Activated CD8-positive, alpha-beta memory T cell treated with anti-CD3 and anti-CD28 coated beads for 36 hours (primary cell): ENCODE measurements at regions not wholly inside any gene's neighbourhood (a gene's known extent, or its start where the extent isn't known, plus 50 kb on each side); places are given as distances from the start of the nearest gene placed in this dataset.

ENCODE experiments used
- CTCF ChIA-PET: fragments of 350-600 bp; sonication (Branson Sonifier 250); formaldehyde crosslinking; loops from one replicate; lab custom pipeline; 2021; ENCODE audit warnings: antibody characterized with exemption; lab: Charles Lee
- POLR2A ChIA-PET: fragments of 350-600 bp; sonication (Branson Sonifier 250); formaldehyde crosslinking; loops from one replicate; lab custom pipeline; 2021; ENCODE audit warnings: antibody characterized with exemption; lab: Charles Lee

DNA sequence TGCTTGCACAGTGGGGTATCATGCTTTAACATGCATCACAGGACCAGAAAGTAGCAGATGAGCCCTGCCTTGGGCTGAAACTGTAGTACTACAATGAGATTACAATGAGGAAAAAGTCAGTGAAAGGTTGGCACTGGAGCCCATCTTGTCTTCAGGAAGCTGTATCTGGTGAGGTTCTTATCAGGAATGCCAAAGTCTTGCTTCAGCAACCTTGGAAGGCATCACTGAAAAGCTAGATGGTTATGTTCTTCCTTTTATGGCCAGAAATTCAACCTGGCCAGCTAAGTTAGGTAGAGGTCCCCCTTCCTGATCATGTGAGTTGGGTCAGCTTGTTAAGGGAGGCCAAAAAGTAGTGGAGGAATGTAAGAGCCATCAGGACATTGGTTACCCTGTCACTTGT lies 254.0 kb upstream of the FAT3 start:
- ChIA-PET POLR2A (no interaction called here), CTCF (no interaction called here)

DNA sequence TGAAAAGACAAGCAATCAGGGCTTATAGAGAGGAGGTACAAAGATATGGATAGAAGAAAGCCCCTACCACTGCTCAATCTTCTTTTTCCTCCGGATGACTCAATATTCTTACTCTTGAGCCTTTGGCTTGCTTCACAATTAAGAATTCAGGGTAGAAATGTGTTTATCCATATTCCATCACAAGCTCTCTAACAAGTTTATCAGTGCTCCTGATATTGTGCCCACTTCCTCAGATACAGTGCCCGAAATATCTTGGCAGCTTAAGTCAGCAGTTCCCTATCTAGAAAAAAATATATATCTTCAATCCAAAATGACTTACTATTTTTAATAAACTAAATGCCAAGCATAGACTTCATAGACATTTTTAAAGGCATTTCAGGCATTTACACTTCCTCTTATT lies 255.1 kb upstream of the FAT3 start:
- POLR2A ChIA-PET: no interaction called here
- CTCF ChIA-PET: no interaction called here

DNA sequence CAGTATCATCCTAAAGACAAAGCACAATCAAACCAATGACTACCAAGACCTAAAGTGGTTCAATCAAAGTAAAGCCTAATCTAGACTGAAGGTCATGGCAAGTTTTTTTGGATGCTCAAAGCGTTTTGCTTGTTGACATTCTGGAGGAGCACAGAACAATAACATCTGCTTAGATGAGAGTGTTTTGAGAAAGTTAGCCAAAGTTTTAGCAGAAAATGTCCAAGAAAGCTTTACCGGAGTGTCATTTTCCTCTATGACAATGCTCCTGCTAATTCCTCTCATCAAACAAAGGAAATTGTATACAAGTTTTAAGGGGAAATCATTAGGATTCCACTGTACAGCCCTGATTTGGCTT lies 256.9 kb upstream of the FAT3 start:
- CTCF ChIA-PET: interaction anchor here (0.6 kb wide), 1 partner anchor 25 kb away, joined by 3 read pairs; no protein-coding TSS in a partner anchor
- POLR2A ChIA-PET: no interaction called here

DNA sequence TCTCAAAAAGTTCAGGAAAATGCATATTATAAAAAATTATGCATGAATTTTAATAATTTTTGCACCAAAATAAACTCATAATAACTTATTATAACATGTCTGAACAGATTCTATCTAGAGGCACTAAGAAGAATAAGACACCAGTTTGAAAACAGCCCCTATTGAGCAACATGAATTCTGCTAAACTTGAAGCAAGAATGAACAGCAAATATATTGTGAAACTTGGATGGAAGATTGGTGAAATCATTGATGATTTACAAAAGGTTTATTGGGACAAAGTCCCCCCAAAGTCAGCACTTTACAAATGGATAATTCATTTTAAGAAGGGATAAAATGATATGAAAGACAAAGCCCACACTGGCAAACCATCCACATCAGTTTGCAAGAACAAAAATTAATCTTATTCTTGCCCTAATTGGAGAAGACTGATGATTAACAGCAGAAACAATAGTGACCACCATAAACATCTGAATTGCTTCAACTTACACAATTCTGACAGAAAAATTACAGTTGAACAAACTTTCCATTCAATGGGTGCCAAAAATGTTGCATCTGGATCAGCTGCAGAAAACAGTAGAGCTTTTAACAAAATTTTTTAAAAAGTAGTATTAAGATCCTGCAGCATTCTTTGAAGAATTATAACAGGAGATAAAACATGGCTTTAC lies 257.5 kb upstream of the FAT3 start:
- ChIA-PET POLR2A (no interaction called here), CTCF (interaction anchor here (0.6 kb wide), 1 partner anchor 24 kb away, joined by 3 read pairs; no protein-coding TSS in a partner anchor)

DNA sequence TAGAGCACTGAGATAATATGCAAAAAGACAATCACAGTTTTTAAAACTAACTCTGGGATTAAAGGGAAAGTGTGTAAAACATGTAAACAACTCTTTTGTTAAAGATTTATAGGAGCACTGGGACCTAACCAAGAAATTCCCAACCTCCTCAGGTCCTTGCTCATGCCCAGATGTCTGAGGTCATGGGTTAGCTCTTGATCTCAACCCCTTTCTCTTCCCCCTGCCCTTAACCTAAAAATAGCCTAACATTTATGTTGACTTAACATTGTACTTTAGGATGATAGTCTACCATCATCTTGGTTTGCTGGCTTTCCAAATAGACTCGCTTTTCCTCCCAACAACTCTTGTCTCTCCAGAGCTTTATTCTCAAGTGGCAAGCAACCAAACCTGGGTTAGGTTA lies 258.2 kb upstream of the FAT3 start:
- POLR2A ChIA-PET: no interaction called here

DNA sequence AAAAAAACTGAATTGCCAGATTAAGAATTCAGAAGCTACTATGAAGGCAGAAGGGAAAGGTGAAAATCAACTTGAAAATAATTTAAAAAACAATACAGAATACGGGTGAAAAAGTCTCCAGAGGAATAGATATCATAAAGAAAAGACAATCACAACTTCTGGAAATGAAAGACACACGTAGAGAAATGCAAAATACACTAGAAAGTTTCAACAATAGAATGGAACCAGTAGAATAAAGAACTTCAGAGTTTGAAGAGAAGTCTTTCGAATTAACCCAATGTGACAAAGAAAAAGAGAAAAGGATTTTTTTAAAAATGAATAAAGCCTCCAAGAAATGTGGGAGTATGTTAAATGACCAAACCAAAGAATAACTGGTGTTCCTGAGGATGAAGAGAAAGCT lies 263.8 kb upstream of the FAT3 start:
- CTCF ChIA-PET: no interaction called here
- POLR2A ChIA-PET: no interaction called here

More for the DNA sequence above, 258.2 kb upstream of the FAT3 start:
- CTCF ChIA-PET: no interaction called here

DNA sequence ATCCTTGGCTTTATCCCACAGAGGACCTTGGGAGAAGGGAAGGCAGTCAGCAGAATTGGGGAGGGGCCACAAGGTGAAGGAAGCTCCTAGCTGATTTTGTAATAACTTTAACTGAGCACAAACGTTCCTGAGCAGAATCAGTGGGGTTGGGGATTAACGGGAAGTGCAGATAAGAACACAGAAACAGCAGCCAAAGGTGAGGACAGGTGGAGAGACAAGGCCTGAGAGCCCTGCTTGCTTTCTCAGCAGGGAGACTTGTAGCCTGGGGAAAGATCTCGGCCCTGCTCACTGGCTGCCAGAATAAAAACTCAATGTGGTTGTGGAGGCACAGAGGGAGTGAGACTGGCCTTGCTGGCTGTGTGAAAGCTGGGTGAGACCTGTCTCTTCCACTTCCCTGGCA lies 265.2 kb upstream of the FAT3 start:
- CTCF ChIA-PET: no interaction called here
- POLR2A ChIA-PET: no interaction called here

DNA sequence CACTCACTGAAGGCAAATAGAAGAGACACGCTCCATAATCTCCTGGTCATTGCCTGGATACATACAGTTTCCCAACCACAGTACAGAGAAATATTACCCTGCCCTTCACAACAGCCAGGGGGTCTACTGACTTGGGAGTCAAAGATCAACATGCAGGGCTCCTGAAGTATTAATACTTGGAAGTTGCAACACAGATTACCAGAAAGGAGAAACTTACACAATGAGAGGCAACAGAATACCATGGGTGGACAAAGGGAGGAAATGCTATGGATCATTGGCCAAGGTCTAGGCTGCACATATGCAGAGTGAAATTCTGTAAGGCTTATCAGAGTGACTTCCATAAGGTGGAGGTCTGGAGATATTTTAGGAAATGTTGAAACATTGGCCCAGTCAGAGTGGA lies 267.9 kb upstream of the FAT3 start:
- ChIA-PET CTCF (no interaction called here), POLR2A (no interaction called here)

DNA sequence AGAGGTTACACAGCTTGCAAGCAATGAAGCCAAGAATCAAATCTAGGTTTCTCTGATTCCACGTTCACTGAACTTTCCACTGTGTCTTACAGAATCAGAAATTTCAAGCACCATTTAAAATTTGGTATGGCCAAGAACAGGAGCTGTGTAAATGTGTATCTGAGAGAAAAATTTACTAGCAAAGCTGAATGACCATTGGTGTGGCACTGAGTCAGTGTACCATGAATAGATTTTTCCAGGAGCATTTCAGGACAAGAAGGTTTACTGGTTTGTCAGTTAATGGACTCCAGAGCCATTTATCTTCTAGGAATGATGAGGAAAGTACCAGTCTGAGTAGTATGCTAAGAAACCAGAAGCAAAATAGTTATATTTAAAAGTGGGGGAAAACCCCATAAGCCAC lies 269.4 kb upstream of the FAT3 start:
- POLR2A ChIA-PET: no interaction called here
- CTCF ChIA-PET: no interaction called here

DNA sequence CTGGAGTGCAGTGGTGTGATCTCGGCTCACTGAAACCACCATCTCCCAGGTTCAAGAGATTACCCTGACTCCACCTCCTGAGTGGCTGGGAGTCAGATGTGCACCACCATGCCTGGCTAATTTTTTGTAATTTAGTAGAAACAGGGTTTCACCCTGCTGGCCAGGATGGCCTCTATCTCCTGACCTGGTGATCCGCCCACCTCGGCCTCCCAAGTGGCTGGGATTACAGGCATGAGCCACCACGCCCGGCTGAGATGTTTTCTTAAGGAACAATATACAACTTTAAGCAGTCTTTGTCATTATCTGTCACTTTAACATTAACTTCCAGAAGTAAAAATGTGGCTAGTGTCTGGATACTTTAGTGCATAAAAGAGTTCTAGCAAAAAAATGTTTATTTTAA lies 272.6 kb upstream of the FAT3 start:
- ChIA-PET CTCF (interaction anchor here (0.7 kb wide), 1 partner anchor 131 kb away, joined by 3 read pairs; no protein-coding TSS in a partner anchor), POLR2A (no interaction called here)

DNA sequence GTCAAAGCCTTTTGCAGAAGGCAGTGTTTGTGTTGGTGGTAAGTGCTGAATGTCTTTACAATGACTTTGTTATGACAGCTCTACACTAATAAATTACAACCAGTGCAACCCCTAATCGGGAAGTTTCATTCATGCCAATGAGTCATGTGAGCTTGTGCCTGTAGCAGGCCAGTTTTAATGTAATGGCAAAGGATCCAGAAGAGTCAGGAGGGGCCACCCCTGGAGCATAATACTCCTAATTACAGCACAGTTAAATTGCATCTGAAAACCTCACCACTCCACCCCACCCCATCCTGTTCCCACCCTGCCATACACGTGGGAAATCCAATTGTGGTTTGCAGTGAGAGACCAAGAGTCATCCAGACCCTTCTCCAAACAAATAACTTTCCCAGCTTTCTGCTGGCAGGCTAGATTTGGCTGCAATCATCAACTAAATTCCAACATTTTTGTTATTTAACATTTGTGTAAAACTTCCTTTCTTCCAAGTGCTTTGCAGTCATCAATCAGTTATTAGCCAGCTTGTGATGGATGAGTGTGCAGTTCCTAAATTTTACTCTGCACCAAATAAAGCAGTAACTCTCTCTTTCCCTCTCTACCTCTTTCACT lies 277.3 kb upstream of the FAT3 start:
- POLR2A ChIA-PET: no interaction called here
- CTCF ChIA-PET: no interaction called here

DNA sequence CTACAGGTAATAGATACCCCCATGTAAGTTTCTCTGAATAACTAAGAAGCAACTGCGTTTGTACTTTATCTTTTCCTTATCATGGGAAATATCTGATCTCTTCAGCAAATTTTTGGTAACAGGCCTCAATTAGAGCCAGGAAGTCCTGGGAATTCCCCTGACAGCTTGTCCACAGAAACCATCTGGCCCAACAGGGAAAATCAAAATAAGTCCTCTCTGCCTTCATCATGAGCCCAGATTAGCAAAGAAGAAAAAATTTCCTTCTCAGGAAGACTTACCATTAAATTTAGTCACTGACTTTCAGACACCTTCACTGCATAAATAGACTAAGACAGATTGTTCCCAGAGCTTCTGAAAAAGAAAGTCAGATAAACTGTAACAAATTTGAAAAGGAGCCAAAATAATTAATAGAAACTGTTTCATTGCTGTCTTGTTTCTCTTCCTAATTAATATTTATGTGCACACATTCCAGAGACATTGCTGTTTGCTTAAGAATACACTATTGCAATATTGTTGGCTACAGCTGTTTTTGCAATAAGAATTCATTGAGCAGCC lies 278.1 kb upstream of the FAT3 start:
- ChIA-PET POLR2A (no interaction called here), CTCF (no interaction called here)

DNA sequence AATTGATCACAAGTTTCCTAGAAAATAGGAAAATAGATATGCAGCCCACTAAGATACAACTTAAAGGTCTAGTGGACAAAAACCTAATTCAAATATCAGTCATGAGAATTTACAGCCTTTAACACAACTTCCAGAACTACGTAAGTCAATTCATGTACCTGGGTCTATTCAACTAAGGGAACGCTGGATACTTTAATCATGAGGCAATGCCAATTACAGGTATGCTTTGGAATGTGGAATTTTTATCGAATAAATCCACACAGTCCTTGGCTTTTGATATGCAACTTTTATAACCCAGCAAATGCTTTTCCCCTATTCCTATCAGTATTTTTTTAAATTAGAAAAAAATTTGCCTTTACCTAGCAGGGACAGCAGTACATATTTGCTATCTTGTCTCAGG lies 289.5 kb upstream of the FAT3 start:
- POLR2A ChIA-PET: no interaction called here
- CTCF ChIA-PET: no interaction called here

DNA sequence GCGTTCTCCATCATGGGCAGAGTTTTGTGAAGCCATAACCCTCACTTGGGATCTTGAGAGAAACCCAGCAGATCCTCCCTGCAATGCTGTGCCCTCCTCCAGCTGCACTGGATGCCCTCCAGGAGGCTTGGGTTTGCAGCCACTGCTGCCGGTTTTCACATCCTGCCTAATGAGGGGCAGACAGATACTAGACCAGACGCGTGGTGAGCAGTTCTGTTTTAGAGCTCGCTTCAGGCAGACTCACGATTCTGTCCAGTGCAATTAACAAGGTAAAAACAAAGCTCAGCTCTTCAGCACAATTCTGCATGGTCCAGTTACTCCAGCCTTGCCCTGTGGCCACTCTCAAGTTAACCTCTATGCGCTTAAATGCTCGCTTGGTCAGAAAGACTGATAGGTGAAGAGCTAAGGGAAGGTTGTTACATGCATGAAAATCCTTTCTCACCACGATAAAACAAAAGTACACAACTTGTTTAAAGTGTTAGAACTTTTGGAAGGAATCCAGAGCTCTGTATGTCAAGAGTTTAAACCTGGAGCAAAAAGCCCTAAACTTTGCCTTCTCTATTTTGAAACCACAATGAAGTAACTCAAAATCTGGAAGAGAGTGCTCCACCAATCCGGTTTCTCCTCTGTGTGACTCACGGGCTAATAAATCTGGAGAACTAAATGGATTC lies 292.3 kb upstream of the FAT3 start:
- ChIA-PET POLR2A (no interaction called here), CTCF (no interaction called here)

DNA sequence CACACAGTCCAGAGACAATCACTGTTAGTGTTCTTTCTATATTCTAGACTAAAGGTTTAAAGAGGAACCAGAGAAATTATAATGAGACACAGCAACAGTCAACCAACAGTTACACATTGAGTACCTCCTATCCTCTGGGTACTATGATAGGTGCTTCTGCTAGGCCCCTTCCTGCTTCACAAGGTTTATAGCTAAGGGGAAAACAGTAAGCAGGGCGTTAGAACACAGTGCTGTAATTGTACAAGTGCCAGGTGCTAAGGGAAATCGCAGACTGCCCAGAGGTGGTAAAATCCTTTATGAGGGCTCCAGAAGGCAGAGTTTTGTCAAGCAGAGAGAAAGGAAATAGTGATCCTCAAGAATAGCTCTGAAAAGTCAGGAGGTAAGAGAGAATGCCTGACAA lies 297.2 kb upstream of the FAT3 start:
- POLR2A ChIA-PET: no interaction called here
- CTCF ChIA-PET: no interaction called here

DNA sequence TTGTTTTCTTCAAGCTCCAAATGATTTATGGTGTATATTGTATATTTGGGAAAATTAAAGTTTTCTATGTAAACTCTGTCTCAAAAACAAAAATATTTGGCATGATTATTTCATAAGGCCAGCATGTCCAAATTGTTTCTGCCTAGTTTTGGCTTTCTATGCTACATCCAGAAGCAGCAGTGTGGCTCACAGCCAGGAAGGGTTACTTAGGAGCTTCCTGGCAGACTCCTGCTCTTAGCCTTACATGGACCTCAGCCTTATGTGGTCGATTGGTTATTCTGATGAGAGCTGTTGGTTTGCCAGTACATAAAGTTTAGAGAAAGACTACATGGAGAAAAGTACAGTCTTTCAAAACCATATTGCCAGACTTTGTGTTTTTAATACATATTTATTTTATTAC lies 297.7 kb upstream of the FAT3 start:
- ChIA-PET CTCF (no interaction called here), POLR2A (no interaction called here)

DNA sequence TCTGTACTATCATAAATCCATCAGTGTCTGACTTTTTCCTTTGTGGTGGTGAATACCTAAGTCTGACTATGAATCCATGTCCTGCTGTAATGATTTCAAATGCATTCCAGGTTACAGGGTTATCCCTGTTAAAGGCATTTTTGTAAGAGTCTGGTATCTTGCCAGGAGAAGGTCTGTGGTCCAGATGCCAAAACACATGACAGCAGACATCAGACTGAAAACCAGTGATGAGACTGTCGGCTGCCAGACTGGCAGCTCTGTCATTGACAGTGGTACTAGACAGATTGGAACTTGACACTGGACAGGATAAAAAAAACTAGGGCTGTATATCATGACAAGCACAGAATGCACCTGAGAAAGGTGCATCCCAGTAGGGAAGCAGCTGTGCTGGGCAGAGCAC lies 301.8 kb upstream of the FAT3 start:
- ChIA-PET POLR2A (no interaction called here), CTCF (no interaction called here)

DNA sequence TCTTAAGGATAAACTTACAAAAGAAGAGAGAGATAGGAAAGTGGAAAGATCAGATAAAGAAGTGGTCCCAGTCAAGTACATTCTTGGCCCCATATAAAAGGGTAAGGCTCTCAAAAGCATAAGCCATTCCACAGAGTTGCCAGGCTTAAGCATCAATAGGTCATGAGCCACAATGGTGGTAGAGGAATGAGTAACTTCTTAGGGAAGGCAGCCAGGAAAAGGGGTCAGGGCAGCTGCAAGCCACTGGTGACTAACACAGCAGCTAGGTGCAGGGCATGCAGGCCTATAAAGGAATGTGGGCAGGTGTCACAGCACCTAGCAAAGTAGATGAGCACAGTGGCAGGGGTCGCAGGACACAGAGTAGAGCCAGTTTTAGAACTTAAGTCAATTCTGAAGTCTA lies 302.6 kb upstream of the FAT3 start:
- POLR2A ChIA-PET: no interaction called here
- CTCF ChIA-PET: no interaction called here

DNA sequence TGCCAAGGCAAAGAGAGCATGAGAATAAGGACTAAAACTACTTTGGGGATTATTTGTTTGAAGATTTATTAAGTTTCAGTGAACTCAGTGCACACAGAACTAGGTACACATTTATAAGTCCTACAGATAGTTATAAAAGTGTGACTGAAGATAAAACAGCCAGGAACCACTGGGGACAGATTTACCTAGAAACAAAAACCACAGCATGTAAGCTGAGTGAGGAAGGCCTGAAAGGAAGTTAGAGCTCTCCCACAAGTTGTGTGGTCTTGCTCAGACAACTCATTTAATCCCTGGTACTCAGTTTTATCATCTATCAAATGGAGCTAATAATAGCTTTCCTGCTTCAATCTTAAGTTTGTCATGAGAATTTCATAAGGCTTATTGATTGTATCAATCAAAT lies 311.2 kb upstream of the FAT3 start:
- ChIA-PET CTCF (no interaction called here), POLR2A (no interaction called here)

DNA sequence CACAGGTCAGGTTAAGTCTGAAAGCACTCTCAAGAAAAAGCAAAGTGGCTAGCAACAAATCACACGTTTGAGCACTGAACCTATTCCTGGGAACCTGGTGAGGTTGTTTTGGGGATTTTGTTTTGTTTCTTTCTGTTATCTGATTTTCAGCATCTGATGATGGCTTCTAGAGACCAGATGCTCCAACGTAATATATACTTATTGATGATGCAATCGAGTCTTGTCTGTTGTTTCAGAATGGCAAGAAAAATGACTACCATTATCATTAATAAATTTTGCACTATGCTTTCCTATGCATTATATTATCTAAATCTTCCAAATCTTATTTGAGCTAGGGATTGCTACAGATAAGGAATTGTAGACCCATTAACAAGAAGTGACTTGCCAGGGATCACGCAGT lies 312.3 kb upstream of the FAT3 start:
- POLR2A ChIA-PET: no interaction called here
- CTCF ChIA-PET: no interaction called here
